ENCODE measurements at regions not wholly inside any gene's neighbourhood (a gene's known extent, or its start where the extent isn't known, plus 50 kb on each side); places are given as distances from the start of the nearest gene placed in this dataset.
"Not testable (repeated sequence)": the region's sequence is repeated elsewhere in the genome, so short reads cannot be mapped to it uniquely, and the experiment has no call there.

DNA sequence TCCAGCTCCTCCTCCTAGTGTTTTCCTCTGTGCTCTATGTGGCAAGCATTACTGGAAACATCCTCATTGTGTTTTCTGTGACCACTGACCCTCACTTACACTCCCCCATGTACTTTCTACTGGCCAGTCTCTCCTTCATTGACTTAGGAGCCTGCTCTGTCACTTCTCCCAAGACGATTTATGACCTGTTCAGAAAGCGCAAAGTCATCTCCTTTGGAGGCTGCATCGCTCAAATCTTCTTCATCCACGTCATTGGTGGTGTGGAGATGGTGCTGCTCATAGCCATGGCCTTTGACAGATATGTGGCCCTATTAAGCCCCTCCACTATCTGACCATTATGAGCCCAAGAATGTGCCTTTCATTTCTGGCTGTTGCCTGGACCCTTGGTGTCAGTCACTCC is 64.0 kb downstream of the OR4F15 start:
- CTCF ChIA-PET, H3K4me1 Mint-ChIP-seq: not testable (repeated sequence)

DNA sequence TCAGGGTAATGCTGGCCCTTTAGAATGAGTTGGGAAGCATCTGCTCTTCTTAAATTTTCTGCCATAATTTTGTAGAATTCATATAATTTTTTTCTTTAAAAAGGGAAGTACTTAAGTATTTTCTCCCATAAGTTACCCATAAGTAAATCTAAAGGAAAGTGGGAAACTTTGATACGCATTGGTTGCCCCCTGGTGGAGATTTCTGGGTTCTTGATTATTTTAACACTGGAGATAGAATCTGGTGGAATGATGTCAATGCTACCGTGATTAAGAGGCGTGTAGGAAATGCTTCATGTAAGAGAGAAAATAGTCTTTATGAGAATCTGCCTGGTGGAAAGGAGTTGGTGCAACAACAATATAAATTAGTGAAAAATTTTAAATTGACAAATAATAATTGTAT is 65.6 kb downstream of the OR4F15 start:
- DNase-seq; H3K4me1 Mint-ChIP-seq; H3K9me3 Mint-ChIP-seq; H3K36me3 Mint-ChIP-seq (ENCODE audit: low read depth); H3K27me3 Mint-ChIP-seq; POLR2A ChIA-PET; CTCF ChIA-PET; H3K27ac Mint-ChIP-seq; H3K4me3 Mint-ChIP-seq: not testable (repeated sequence)

More for the DNA sequence above, 64.0 kb downstream of the OR4F15 start:
- H3K9me3 Mint-ChIP-seq; H3K27me3 Mint-ChIP-seq; H3K27ac Mint-ChIP-seq; DNase-seq; H3K36me3 Mint-ChIP-seq (ENCODE audit: low read depth); H3K4me3 Mint-ChIP-seq; POLR2A ChIA-PET: not testable (repeated sequence)

DNA sequence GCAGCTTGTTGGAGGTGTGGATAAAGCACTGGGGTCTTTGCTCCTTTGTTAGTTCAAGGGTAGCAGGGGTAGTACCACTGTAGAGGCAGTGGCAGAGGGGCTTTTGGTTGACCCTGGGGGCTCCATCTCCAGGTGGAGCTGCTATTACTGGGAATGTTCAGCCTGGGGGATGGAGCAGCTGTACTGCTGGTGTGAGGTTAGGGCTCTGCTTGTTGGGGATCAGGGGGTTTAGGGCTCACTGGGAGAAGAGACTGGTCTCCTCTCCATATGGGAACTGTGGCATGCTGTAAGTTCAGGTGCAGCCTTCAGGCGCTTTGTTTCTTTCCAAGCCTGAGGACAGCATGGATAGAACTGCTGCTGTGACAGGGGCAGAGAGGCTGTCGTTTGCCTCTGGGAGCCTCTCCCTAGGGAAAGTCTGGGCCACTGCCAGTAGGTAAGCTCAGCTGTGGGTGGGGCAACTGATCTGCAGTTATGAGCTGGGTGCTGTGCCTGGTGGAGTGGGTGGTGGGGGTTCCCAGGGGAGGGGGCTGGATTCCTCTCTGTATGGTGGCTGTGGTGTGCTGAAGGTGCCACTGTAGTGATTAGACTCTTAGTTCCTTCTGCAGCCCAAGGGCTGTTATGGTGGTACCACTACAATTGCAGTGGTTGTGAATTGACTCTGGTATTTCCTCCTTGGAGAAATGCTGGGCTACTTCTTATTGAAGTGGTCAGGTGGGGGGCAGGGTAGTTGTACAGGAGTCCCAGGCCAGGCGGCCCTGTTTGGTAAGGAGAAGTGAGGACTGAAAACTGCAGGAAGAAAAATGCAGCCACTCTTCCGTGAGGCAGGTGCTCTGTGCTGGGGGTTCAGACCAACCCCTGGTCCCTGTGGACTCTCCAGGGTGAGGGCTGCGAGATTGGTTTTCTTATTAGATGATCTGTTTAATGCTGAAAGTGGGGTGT is 100.6 kb downstream of the OR4F15 start:
- H3K4me3 Mint-ChIP-seq; CTCF ChIA-PET; POLR2A ChIA-PET; H3K4me1 Mint-ChIP-seq; H3K36me3 Mint-ChIP-seq (ENCODE audit: low read depth); H3K27me3 Mint-ChIP-seq; DNase-seq; H3K9me3 Mint-ChIP-seq; H3K27ac Mint-ChIP-seq: not testable (repeated sequence)

DNA sequence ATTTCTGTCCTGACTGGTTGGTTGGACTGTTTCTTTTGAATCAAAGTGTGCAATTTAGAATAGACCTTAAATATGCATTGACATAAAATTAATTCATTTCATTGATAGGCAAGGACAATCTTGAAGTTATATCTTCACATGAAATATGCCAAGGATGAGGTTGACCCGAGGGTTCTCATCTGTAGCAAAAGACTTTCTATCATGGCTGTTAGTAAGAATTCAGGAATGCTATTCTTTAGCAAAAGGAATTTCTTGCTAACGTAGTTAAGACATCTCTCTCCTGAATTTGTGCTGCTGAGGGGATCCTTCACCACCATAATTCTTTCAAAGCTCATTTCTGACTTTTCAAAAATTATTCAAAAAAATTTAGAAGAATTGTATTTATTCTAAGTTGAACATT is 112.6 kb downstream of the OR4F15 start:
- CTCF ChIA-PET; H3K4me1 Mint-ChIP-seq; H3K27ac Mint-ChIP-seq; DNase-seq; H3K9me3 Mint-ChIP-seq; H3K27me3 Mint-ChIP-seq; H3K4me3 Mint-ChIP-seq; H3K36me3 Mint-ChIP-seq (ENCODE audit: low read depth); POLR2A ChIA-PET: not testable (repeated sequence)

DNA sequence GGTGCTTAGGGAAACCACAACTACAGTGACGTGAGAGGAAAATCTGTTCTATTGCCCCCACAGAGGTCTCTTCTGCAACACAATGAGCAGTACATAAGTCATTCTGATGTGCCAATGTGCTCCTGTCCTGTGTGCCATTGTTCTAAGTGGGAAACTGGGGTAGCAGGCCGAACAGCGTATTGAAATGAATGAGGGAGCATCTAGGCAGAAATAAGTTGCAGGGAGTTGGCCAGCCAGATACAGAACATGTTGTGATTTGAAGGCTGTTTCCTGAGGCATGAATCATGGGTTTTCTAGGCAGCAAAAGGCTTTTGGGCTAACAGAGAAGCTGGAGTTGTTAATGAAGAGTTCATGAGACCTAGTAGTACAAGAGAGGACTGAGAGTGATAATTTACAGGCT is 122.5 kb downstream of the OR4F15 start:
- POLR2A ChIA-PET; H3K27me3 Mint-ChIP-seq; CTCF ChIA-PET; H3K36me3 Mint-ChIP-seq (ENCODE audit: low read depth); H3K9me3 Mint-ChIP-seq; H3K4me1 Mint-ChIP-seq; H3K27ac Mint-ChIP-seq; DNase-seq; H3K4me3 Mint-ChIP-seq: not testable (repeated sequence)

DNA sequence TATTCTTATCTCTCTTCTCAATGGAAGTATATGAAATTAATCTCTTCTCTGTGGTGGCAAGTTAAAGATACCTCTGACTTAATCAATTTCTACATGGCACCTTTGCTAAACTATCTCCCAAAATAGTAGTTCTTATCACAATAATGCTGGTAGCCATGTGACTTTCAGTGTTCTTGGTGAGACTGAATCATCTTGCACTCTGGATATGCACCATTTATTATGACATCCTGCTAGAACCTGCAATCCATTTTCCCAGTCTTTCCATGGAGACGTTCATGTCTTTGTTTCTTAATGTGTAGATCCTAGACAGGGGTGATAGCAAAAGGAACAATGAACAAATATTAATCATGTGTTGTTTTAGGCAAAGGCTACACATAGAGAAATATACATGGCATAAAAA is 125.4 kb downstream of the OR4F15 start:
- H3K4me1 Mint-ChIP-seq; H3K27ac Mint-ChIP-seq; H3K4me3 Mint-ChIP-seq; DNase-seq; H3K27me3 Mint-ChIP-seq; CTCF ChIA-PET; H3K36me3 Mint-ChIP-seq (ENCODE audit: low read depth); POLR2A ChIA-PET; H3K9me3 Mint-ChIP-seq: not testable (repeated sequence)

DNA sequence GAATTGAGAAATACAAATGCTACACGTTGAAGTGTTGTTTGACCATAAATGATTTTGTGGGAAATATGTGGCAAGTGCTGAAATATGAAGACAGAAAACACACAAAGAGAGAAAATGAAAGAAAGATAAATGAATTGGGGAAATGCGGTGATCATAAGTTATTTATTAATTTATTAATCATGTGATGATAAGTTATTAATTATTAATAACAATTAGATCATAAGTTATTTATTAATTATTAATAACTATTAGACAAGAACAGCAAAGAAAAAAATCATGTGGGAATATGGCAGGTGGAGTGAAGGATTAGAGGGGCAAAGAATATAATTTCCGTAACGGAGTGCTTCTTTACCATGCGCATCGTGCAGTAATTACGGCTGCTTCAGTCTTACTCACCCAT is 126.6 kb downstream of the OR4F15 start:
- CTCF ChIA-PET; H3K36me3 Mint-ChIP-seq (ENCODE audit: low read depth); DNase-seq; H3K9me3 Mint-ChIP-seq; H3K4me3 Mint-ChIP-seq; H3K27ac Mint-ChIP-seq; H3K27me3 Mint-ChIP-seq; H3K4me1 Mint-ChIP-seq; POLR2A ChIA-PET: not testable (repeated sequence)

DNA sequence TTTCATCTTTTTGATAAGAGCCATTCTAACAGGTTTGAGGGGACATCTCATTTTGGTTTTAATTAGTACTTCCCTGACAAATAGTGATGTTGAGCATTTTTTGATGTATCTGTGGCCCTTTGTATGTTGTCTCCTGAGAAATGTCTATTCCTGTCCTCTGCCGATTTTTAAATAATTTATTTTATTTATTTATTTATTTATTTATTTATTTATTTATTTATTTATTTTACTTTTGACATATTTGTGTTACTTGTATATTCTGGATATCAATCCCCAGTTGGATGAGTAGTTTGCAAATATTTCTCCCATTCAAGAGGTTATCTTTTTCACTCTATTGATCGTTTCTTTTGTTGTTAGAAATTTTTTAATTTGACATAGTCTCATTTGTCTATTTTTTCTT is 133.9 kb downstream of the OR4F15 start:
- CTCF ChIA-PET; H3K4me1 Mint-ChIP-seq; H3K4me3 Mint-ChIP-seq; H3K27ac Mint-ChIP-seq; H3K9me3 Mint-ChIP-seq; DNase-seq; H3K27me3 Mint-ChIP-seq; H3K36me3 Mint-ChIP-seq (ENCODE audit: low read depth); POLR2A ChIA-PET: not testable (repeated sequence)

DNA sequence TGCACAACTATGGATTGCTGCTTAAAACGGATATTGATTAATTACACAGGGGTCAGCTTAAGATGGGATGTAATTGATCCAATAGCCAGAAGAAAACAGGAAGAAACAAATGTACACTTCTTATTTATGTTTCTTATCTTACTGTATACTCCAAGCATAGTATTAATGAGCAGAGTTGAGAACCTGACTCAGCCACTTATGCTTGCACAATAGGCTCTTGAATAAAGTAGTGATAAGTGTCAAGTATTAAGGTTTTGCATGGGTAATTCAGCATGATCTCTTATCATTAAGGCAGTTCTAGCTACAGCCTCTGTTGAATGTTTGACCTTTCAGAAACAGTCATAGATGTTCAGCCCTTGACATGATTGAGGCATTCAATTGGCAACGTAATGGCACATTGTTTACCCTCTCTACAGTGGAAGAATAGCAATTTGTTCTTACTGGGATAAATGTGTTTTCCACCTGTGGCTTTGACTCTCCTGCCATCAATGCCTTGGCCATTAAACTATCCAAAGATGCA is 136.5 kb downstream of the OR4F15 start:
- POLR2A ChIA-PET; H3K4me3 Mint-ChIP-seq; H3K27ac Mint-ChIP-seq; H3K4me1 Mint-ChIP-seq; CTCF ChIA-PET; H3K27me3 Mint-ChIP-seq; DNase-seq; H3K9me3 Mint-ChIP-seq; H3K36me3 Mint-ChIP-seq (ENCODE audit: low read depth): not testable (repeated sequence)

DNA sequence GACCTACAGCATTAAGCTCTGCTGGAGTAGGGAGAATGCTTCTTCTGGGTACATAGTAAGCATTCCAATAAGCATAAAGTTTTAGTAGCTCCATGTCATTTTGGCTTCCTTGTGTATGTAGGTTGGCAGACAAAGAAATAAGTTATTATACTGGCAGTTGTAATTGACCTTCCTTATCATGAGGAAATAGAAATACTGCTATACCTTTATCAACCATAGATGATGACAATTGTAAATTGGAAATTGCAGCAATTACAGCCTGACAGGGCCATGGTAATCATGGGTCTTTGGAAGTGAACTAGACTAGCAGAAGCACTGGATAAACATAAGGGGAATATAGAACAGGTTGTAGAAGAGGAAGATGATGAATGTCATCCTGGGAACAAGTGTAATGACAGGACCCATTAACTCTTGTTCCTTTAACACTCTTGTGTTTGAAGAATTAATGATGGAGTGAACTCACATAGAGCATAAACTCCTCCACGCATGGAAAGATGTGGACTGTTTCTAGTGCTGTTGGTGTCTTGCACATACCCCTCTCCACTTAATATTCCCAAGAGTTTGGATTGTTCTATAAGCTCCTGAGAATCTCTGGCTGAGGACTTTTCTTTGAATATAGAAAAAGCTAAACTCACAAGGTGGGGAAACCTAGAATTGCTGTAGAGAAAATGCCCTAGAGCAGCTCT is 137.5 kb downstream of the OR4F15 start:
- H3K27me3 Mint-ChIP-seq; H3K36me3 Mint-ChIP-seq (ENCODE audit: low read depth); CTCF ChIA-PET; POLR2A ChIA-PET; H3K27ac Mint-ChIP-seq; DNase-seq; H3K9me3 Mint-ChIP-seq; H3K4me3 Mint-ChIP-seq; H3K4me1 Mint-ChIP-seq: not testable (repeated sequence)

DNA sequence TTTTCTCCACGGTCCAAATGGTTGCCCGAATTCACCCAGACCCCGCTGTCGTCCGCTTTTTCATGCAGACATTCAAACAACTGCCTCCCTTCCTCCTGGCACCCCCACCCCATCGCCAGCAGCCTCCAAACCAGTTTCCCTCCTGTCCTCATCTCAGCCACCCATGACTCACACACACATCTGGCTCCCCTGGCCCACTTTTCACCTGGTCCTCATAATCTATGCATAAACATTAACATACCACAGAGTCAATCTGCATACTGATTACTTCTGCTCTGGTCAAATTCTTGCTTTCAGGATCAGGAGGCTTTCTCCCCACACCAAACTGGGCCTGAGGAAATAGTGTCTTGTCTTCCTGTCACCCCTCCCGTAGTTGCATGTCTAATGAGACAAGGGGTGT is 142.0 kb downstream of the OR4F15 start:
- H3K4me1 Mint-ChIP-seq; CTCF ChIA-PET; H3K9me3 Mint-ChIP-seq; H3K4me3 Mint-ChIP-seq; POLR2A ChIA-PET; H3K27me3 Mint-ChIP-seq; H3K36me3 Mint-ChIP-seq (ENCODE audit: low read depth); H3K27ac Mint-ChIP-seq; DNase-seq: not testable (repeated sequence)

DNA sequence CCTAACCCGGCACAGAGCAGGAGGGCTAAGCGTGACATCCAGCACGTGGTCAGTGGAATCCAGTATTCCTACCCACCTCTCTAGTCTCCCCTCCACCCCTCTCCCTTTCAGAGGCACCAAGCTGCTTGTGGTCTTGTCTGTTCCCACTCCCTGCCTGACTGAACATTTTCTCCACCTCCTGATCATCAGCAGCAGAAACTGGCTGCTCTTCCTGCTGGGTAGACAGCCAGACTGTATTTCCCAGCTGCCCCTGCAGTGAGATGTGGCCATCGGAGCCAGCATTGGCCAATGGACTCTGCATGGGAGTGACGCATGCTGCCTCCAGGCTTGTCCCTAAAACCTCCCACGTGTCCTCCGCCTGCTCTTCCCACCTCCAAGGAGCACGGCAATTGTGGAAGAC is 143.8 kb downstream of the OR4F15 start:
- CTCF ChIA-PET; H3K27me3 Mint-ChIP-seq; DNase-seq; H3K27ac Mint-ChIP-seq; H3K4me3 Mint-ChIP-seq; H3K36me3 Mint-ChIP-seq (ENCODE audit: low read depth); H3K9me3 Mint-ChIP-seq; POLR2A ChIA-PET; H3K4me1 Mint-ChIP-seq: not testable (repeated sequence)

DNA sequence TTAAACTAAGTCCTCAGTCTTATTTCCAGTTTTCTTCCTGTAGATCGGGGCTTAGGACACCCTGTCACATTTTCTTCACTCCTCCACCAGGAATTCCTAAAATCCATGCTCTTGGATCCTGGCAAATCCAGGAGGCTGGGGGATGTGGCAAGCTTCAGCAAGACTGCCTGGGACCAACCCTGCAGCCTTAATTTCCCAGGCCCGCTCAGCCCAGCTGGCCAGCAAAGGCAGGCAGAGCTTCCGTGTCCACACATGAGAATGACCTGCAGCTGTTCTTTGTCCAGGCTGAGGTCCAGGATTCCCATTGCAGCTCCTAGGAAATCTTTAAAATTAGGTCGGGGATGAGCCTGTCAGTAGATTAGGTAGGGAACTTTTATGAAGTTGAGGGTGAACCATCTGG is 146.7 kb downstream of the OR4F15 start:
- H3K27ac Mint-ChIP-seq; H3K36me3 Mint-ChIP-seq (ENCODE audit: low read depth); POLR2A ChIA-PET; DNase-seq; H3K9me3 Mint-ChIP-seq; H3K27me3 Mint-ChIP-seq; CTCF ChIA-PET; H3K4me1 Mint-ChIP-seq; H3K4me3 Mint-ChIP-seq: not testable (repeated sequence)

DNA sequence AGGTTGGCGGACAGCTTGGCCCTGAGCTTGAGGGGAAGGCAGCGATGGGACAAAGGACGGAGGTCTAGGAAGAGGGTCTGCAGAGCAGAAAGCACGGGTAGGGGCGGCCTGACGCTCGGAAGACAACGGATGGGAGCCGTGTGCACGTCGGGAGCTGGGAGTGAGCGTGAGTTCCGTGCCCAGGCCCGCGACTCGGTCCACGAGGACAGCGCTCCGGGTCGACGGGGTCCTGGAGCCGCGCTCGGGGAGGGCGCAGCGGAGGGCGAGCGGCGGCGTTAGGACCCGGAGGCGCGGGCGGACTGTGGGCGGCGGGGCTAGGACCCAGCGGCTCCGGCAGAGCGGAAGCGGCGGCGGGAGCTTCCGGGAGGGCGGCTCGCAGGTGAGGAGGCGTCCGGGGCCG is 149.3 kb downstream of the OR4F15 start:
- H3K9me3 Mint-ChIP-seq, result not testable (repeated sequence)

More for the DNA sequence above, 149.3 kb downstream of the OR4F15 start:
- DNase-seq; H3K27ac Mint-ChIP-seq; H3K4me3 Mint-ChIP-seq; H3K27me3 Mint-ChIP-seq; H3K36me3 Mint-ChIP-seq (ENCODE audit: low read depth); POLR2A ChIA-PET; H3K4me1 Mint-ChIP-seq; CTCF ChIA-PET: not testable (repeated sequence)

Measured in activated CD4-positive, alpha-beta T cell treated with anti-CD3 and anti-CD28 coated beads, Interleukin-2, amount 10 ng/mL, durations not matched to agents 7 days and 5 days (primary cell).